Trophoblast cell (in vitro differentiated cells and primary cell): ENCODE measurements at regions not wholly inside any gene's neighbourhood (a gene's known extent, or its start where the extent isn't known, plus 50 kb on each side); places are given as distances from the start of the nearest gene placed in this dataset.

ENCODE experiments used
- DNase-seq, 2 donors: peaks; one replicate each; pipeline ENCODE4 v3.0.0-alpha.2; 2016
- H2AFZ ChIP-seq: 2 replicates; pipeline ENCODE4 v1.6.1; 2013; ENCODE audit warnings: low read length, moderate library complexity, mild to moderate bottlenecking; ENCODE audit not compliant: insufficient read depth, poor library complexity
- H2AK5ac ChIP-seq: 2 replicates; pipeline ENCODE4 v1.6.1; 2013; ENCODE audit warnings: mild to moderate bottlenecking, low read length
- H2BK120ac ChIP-seq: 2 replicates; pipeline ENCODE4 v1.6.1; 2013; ENCODE audit warnings: low read length, mild to moderate bottlenecking, moderate library complexity; ENCODE audit not compliant: insufficient read depth, poor library complexity
- H2BK12ac ChIP-seq: 2 replicates; pipeline ENCODE4 v1.6.1; 2013; ENCODE audit warnings: mild to moderate bottlenecking, low read length, moderate library complexity
- H2BK5ac ChIP-seq: 2 replicates; pipeline ENCODE4 v1.6.1; 2013; ENCODE audit warnings: low read length, low read depth, moderate library complexity, mild to moderate bottlenecking; ENCODE audit not compliant: poor library complexity
- H3K14ac ChIP-seq: 2 replicates; pipeline ENCODE4 v1.6.1; 2013; ENCODE audit warnings: mild to moderate bottlenecking, low read length
- H3K18ac ChIP-seq: 2 replicates; pipeline ENCODE4 v1.6.1; 2013; ENCODE audit warnings: mild to moderate bottlenecking, low read length
- H3K23ac ChIP-seq: 2 replicates; pipeline ENCODE4 v1.6.1; 2013; ENCODE audit warnings: low read length
- H3K27ac ChIP-seq: 2 replicates; pipeline ENCODE4 v1.5.1; 2013; ENCODE audit warnings: low read depth, mild to moderate bottlenecking, inconsistent platforms, low read length, moderate library complexity
- H3K27me3 ChIP-seq: 2 replicates; pipeline ENCODE4 v1.6.1; 2013; ENCODE audit warnings: inconsistent platforms, mild to moderate bottlenecking, low read length, moderate library complexity; ENCODE audit not compliant: insufficient read depth
- H3K36me3 ChIP-seq, 2 experiments: 1 replicate in 1 of 2; 2 replicates in 1 of 2; pipeline ENCODE4 v1.6.1; 2013; ENCODE audit warnings: low read length in 2 of 2, mild to moderate bottlenecking in 2 of 2, moderate library complexity in 1 of 2; ENCODE audit not compliant: insufficient read depth in 2 of 2, control insufficient read depth in 1 of 2
- H3K4ac ChIP-seq: 2 replicates; pipeline ENCODE4 v1.6.1; 2013; ENCODE audit warnings: low read depth, mild to moderate bottlenecking, low read length, moderate library complexity
- H3K4me1 ChIP-seq, 2 experiments: 1 replicate in 1 of 2; 2 replicates in 1 of 2; pipeline ENCODE4 v1.6.1; 2013; ENCODE audit warnings: low read length in 2 of 2, mild to moderate bottlenecking in 2 of 2, moderate library complexity in 1 of 2; ENCODE audit not compliant: insufficient read depth in 2 of 2, control insufficient read depth in 1 of 2
- H3K4me2 ChIP-seq: 2 replicates; pipeline ENCODE4 v1.6.1; 2013; ENCODE audit warnings: inconsistent platforms, mild to moderate bottlenecking, low read length, moderate library complexity
- H3K4me3 ChIP-seq: 2 replicates; pipeline ENCODE4 v1.5.1; 2013; ENCODE audit warnings: mild to moderate bottlenecking, low read depth, low read length, inconsistent platforms
- H3K79me1 ChIP-seq: one replicate; pipeline ENCODE4 v1.6.1; 2013; ENCODE audit warnings: low read length
- H3K79me2 ChIP-seq: 2 replicates; pipeline ENCODE4 v1.6.1; 2013; ENCODE audit warnings: low read length, mild to moderate bottlenecking; ENCODE audit not compliant: control insufficient read depth, insufficient read depth, poor library complexity
- H3K9ac ChIP-seq: 2 replicates; pipeline ENCODE4 v1.6.1; 2013; ENCODE audit warnings: mild to moderate bottlenecking, low read length
- H3K9me3 ChIP-seq: 2 replicates; pipeline ENCODE4 v1.6.1; 2013; ENCODE audit warnings: low read depth, mild to moderate bottlenecking, control low read depth, inconsistent platforms, low read length; ENCODE audit not compliant: insufficient read depth
- H4K12ac ChIP-seq: 2 replicates; pipeline ENCODE4 v1.6.1; 2013; ENCODE audit warnings: low read depth, mild to moderate bottlenecking, low read length, moderate library complexity
- H4K8ac ChIP-seq: 2 replicates; pipeline ENCODE4 v1.6.1; 2013; ENCODE audit warnings: low read depth, mild to moderate bottlenecking, low read length, moderate library complexity
- H4K91ac ChIP-seq: one replicate; pipeline ENCODE4 v1.6.1; 2013; ENCODE audit warnings: low read depth, mild to moderate bottlenecking, low read length, moderate library complexity
- WGBS: extraction: QIAGEN DNeasy Blood & Tissue Kit; methylation state at CpG from one replicate; pipeline ENCODE4 v1.1.7; 2013; ENCODE audit warnings: missing lambda C conversion rate; ENCODE audit not compliant: insufficient read length, insufficient coverage; ENCODE audit errors: extremely low coverage; 5-methylcytosine and 5-hydroxymethylcytosine counted together

DNA sequence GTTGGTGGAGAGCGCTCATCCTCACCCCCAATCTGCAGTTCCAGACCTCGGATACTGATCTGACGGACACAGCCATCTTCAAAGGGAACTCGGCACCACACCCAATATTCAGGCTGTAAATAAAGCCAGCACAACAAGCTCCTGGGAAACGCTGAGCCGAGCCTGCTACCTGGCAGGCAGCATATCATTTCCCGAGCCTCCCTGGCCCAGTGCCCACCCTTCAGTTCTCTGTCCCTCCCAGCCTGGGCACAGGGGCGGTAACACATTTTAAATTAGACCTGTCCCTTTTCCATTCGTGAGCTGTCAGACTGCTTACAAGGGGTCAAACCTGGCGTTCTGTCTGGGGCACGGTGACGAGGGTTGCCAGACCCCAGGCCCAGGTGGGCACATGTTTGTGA lies 250.5 kb downstream of the ARHGAP12 start:
- H3K4ac ChIP-seq, result no peak overlapping the region
- H3K4me3 ChIP-seq, result no peak overlapping the region
- no peak overlapping the region for H4K91ac ChIP-seq
- H3K36me3 ChIP-seq, result no peaks in the 10 kb centered on the region
- peak overlapping the region; percentile 10 for H2AFZ ChIP-seq
- no peak for DNase-seq
- no peak overlapping the region for H4K12ac ChIP-seq
- no peak overlapping the region for H2BK120ac ChIP-seq
- no peak overlapping the region for H4K8ac ChIP-seq
- H3K79me1 ChIP-seq, result no peaks in the 10 kb centered on the region
- no peaks in the 10 kb centered on the region for H3K27me3 ChIP-seq
- H3K27ac ChIP-seq, result no peak overlapping the region
- H3K79me2 ChIP-seq, result no peaks in the 10 kb centered on the region
- no peak overlapping the region for H2BK12ac ChIP-seq
- H3K4me2 ChIP-seq, result no peak overlapping the region
- no peak overlapping the region for H3K9ac ChIP-seq
- H3K4me1 ChIP-seq, result no peaks in the 10 kb centered on the region
- no peak overlapping the region for H3K14ac ChIP-seq
- no peak overlapping the region for H2BK5ac ChIP-seq
- no CpG with 5 or more reads among the region's 12 CpGs for WGBS
- peaks cover 2% of the 10 kb centered on the region for H3K9me3 ChIP-seq
- H2AK5ac ChIP-seq, result no peak overlapping the region
- no peak overlapping the region for H3K23ac ChIP-seq
- no peak overlapping the region for H3K18ac ChIP-seq

DNA sequence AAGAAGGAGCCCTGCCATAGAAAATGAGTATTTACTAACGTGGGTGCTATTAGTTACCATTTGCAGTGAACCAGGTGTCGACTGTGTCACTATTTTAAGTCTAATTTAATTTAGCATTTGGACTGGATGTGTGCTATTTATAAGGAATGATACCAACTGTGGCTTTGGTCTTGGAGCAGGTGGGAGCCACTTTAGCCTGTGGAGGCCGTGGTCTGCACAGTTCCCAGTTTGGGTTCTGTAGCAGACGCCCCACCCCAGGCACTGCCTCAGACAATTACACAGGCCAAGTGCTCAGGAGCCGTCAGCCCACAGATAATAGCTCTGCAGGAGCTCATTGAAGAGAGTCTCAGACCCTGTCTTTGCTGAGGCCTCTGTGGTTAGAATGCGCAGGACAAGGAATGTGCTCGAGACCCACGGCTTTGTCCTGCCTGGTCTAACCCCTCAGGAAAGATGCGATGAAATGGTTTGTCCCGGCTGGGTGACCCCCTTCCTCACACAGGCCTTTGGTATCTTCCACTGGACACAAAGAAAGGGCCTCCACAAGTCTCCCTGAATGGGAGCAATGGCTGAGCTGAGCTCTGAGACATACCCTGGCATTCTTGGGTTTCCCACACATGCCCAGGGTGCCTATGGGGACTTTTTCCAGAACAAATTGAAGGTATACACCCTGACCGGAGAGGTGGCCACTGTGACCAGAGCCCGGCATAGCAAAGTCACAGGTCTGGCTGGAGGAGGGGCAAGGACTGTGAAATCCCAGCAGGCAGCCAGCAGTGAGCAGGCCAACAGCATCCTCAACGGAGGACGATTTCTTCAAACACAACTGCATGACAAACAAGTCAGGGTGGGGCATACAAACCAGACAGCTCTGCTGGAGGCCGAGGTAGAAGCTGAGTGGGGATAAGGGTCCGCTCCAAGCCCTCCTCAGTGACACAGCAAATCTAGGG lies 251.2 kb downstream of the ARHGAP12 start:
- H3K27ac ChIP-seq, result no peak overlapping the region
- H2BK12ac ChIP-seq, result no peak overlapping the region
- no peak overlapping the region for H4K12ac ChIP-seq
- H3K14ac ChIP-seq, result no peak overlapping the region
- H2BK120ac ChIP-seq, result no peak overlapping the region
- H3K23ac ChIP-seq, result no peak overlapping the region
- H3K4me3 ChIP-seq, result no peak overlapping the region
- H3K36me3 ChIP-seq, result no peaks in the 10 kb centered on the region
- no peak overlapping the region for H4K91ac ChIP-seq
- H3K4me2 ChIP-seq, result no peak overlapping the region
- H3K9ac ChIP-seq, result no peak overlapping the region
- H3K4ac ChIP-seq, result no peak overlapping the region
- H3K79me1 ChIP-seq, result no peaks in the 10 kb centered on the region
- no peak for DNase-seq
- WGBS, result no CpG with 5 or more reads among the region's 16 CpGs
- H3K18ac ChIP-seq, result no peak overlapping the region
- peaks cover 2% of the 10 kb centered on the region for H3K9me3 ChIP-seq
- H2AFZ ChIP-seq, result peak overlapping the region; percentile 32
- no peaks in the 10 kb centered on the region for H3K4me1 ChIP-seq
- H2AK5ac ChIP-seq, result no peak overlapping the region
- no peak overlapping the region for H2BK5ac ChIP-seq
- H3K79me2 ChIP-seq, result no peaks in the 10 kb centered on the region
- H4K8ac ChIP-seq, result peak overlapping the region; percentile 9
- H3K27me3 ChIP-seq, result no peaks in the 10 kb centered on the region

- no peak for DNase-seq
- Histone ChIP-seq H3K27ac (no peak overlapping the region), H2AK5ac (no peak overlapping the region), H3K79me2 (no peaks in the 10 kb centered on the region), H3K9ac (no peak overlapping the region), H3K4me1 (no peaks in the 10 kb centered on the region), H3K4me3 (no peak overlapping the region), H3K36me3 (no peaks in the 10 kb centered on the region), H3K4ac (no peak overlapping the region), H2BK5ac (no peak overlapping the region), H3K9me3 (peaks cover 2% of the 10 kb centered on the region), H3K18ac (no peak overlapping the region), H2BK120ac (no peak overlapping the region), H4K12ac (no peak overlapping the region), H3K4me2 (no peak overlapping the region), H3K27me3 (no peaks in the 10 kb centered on the region), H4K91ac (no peak overlapping the region), H3K79me1 (no peaks in the 10 kb centered on the region), H3K23ac (no peak overlapping the region), H2AFZ (no peak overlapping the region), H3K14ac (no peak overlapping the region), H2BK12ac (no peak overlapping the region), H4K8ac (no peak overlapping the region)
These were observed 252.9 kb downstream of the ARHGAP12 start for GRCh38 chr10:31675726-31676125.

GRCh38 chr10:31669357-31669756 lies 259.3 kb downstream of the ARHGAP12 start:
- Histone ChIP-seq H3K18ac (no peak overlapping the region), H3K14ac (no peak overlapping the region), H3K4me3 (no peak overlapping the region), H3K79me1 (no peaks in the 10 kb centered on the region), H4K12ac (no peak overlapping the region), H2BK5ac (no peak overlapping the region), H2AK5ac (no peak overlapping the region), H3K36me3 (no peaks in the 10 kb centered on the region), H3K9me3 (no peaks in the 10 kb centered on the region), H3K4ac (no peak overlapping the region), H4K8ac (no peak overlapping the region), H2BK120ac (no peak overlapping the region), H3K27me3 (no peaks in the 10 kb centered on the region), H3K27ac (no peak overlapping the region), H3K4me2 (no peak overlapping the region), H3K79me2 (no peaks in the 10 kb centered on the region), H2AFZ (no peak overlapping the region), H3K4me1 (peaks cover 0 to 3% of the 10 kb centered on the region in 2 experiments), H4K91ac (no peak overlapping the region), H3K23ac (no peak overlapping the region), H3K9ac (no peak overlapping the region), H2BK12ac (no peak overlapping the region)
- WGBS, result no CpG with 5 or more reads among the region's 1 CpG
- DNase-seq, result no peak
